ENCODE measurements at regions not wholly inside any gene's neighbourhood (a gene's known extent, or its start where the extent isn't known, plus 50 kb on each side); places are given as distances from the start of the nearest gene placed in this dataset.

GRCh38 chr9:107792006-107792405 is 302.4 kb upstream of the KLF4 start (continued):
- TF ChIP-seq EZH2 (IDR thresholded peaks at IDR 0.05; ENCODE audit: low read depth, unreplicated experiment), result no peak
- TF ChIP-seq ZNF114 (CRISPR knock-in tag; IDR thresholded peaks at IDR 0.05), result no peak
- TF ChIP-seq CREB1 (CRISPR knock-in tag; IDR thresholded peaks at IDR 0.05; ENCODE audit: low read depth), result no peak
- TF ChIP-seq EZH2phosphoT487 (IDR thresholded peaks at IDR 0.05; ENCODE audit: unreplicated experiment), result no peak
- TF ChIP-seq JUNB (IDR thresholded peaks at IDR 0.05; ENCODE audit: unreplicated experiment), result no peak
- no peak for TF ChIP-seq NANOG (IDR thresholded peaks at IDR 0.05; ENCODE audit: borderline replicate concordance)
- TF ChIP-seq ZNF331 (CRISPR knock-in tag; IDR thresholded peaks at IDR 0.05; ENCODE audit: low read depth), result no peak
- TF ChIP-seq STAT1 (IDR thresholded peaks at IDR 0.05; ENCODE audit: unreplicated experiment), result no peak
- TF ChIP-seq CTCF (conservative IDR thresholded peaks at IDR 0.05; ENCODE audit: low read depth in 2 of 2), result no peak
- no peak for TF ChIP-seq POLR2AphosphoS5 (IDR thresholded peaks at IDR 0.05; ENCODE audit: low read depth)

- no peaks in the 10 kb centered on the region for H3K79me2 ChIP-seq (replicated peaks; ENCODE audit: insufficient read depth)
- no peaks in the 10 kb centered on the region for H3K36me3 ChIP-seq (ENCODE audit: insufficient read depth)
- H3F3A ChIP-seq (replicated peaks; ENCODE audit: low read depth), result no peaks in the 10 kb centered on the region
- Mint-ChIP-seq H3K27ac (no peak overlapping the region), H3K4me3 (no peak overlapping the region), H3K27me3 (ENCODE audit: insufficient read depth, low read depth, poor library complexity) (no peaks in the 10 kb centered on the region), H3K36me3 (ENCODE audit: low read depth) (no peaks in the 10 kb centered on the region), H3K9me3 (no peaks in the 10 kb centered on the region), H3K4me1 (no peaks in the 10 kb centered on the region)
- no peak for DNase-seq (ENCODE audit: low spot score)
- no peaks in the 10 kb centered on the region for H3K27me3 ChIP-seq (ENCODE audit: insufficient read depth)
- H3K4me3 ChIP-seq, result no peak overlapping the region
- no peak overlapping the region for H2AFZ ChIP-seq
- no peak overlapping the region for H3K4me2 ChIP-seq
- no peaks in the 10 kb centered on the region for H4K20me1 ChIP-seq (replicated peaks; ENCODE audit: insufficient read depth)
- ATAC-seq, result no peak
- H3K4me1 ChIP-seq (ENCODE audit: insufficient read depth), result no peaks in the 10 kb centered on the region
- no peak overlapping the region for H3K27ac ChIP-seq (ENCODE audit: low read depth)
- H3K9me2 ChIP-seq (ENCODE audit: insufficient read depth), result no peaks in the 10 kb centered on the region
- no peak for TF ChIP-seq EZH2 (IDR thresholded peaks at IDR 0.05; ENCODE audit: low read depth, unreplicated experiment)
- TF ChIP-seq STAT1 (IDR thresholded peaks at IDR 0.05; ENCODE audit: unreplicated experiment), result no peak
- no peak for TF ChIP-seq CREB1 (CRISPR knock-in tag; IDR thresholded peaks at IDR 0.05; ENCODE audit: low read depth)
These were observed 299.6 kb upstream of the KLF4 start for GRCh38 chr9:107789001-107789700.

- Histone ChIP-seq H3K27me3 (ENCODE audit: insufficient read depth) (no peaks in the 10 kb centered on the region), H2AFZ (no peak overlapping the region), H4K20me1 (replicated peaks; ENCODE audit: insufficient read depth) (no peaks in the 10 kb centered on the region), H3K4me3 (no peak overlapping the region), H3F3A (replicated peaks; ENCODE audit: low read depth) (no peaks in the 10 kb centered on the region), H3K36me3 (ENCODE audit: insufficient read depth) (no peaks in the 10 kb centered on the region), H3K4me2 (no peak overlapping the region), H3K4me1 (ENCODE audit: insufficient read depth) (no peaks in the 10 kb centered on the region), H3K79me2 (replicated peaks; ENCODE audit: insufficient read depth) (no peaks in the 10 kb centered on the region), H3K27ac (ENCODE audit: low read depth) (no peak overlapping the region), H3K9me2 (ENCODE audit: insufficient read depth) (no peaks in the 10 kb centered on the region)
- Mint-ChIP-seq H3K9me3 (no peaks in the 10 kb centered on the region), H3K4me1 (no peaks in the 10 kb centered on the region), H3K27me3 (ENCODE audit: insufficient read depth, low read depth, poor library complexity) (peaks cover 4% of the 10 kb centered on the region), H3K27ac (no peak overlapping the region), H3K4me3 (no peak overlapping the region), H3K36me3 (ENCODE audit: low read depth) (no peaks in the 10 kb centered on the region)
- ATAC-seq (no peak), DNase-seq (ENCODE audit: low spot score) (no peak)
- TF ChIP-seq EZH2 (IDR thresholded peaks at IDR 0.05; ENCODE audit: low read depth, unreplicated experiment), result no peak
- no peak for TF ChIP-seq NANOG (IDR thresholded peaks at IDR 0.05; ENCODE audit: borderline replicate concordance)
- no peak for TF ChIP-seq REST (IDR thresholded peaks at IDR 0.05; ENCODE audit: unreplicated experiment)
- TF ChIP-seq JUNB (IDR thresholded peaks at IDR 0.05; ENCODE audit: unreplicated experiment), result no peak
- TF ChIP-seq CREB1 (CRISPR knock-in tag; IDR thresholded peaks at IDR 0.05; ENCODE audit: low read depth), result no peak
These were observed 297.0 kb upstream of the KLF4 start for GRCh38 chr9:107786561-107786960.

Data from GM23338 (cell line).